ENCODE measurements at regions not wholly inside any gene's neighbourhood (a gene's known extent, or its start where the extent isn't known, plus 50 kb on each side); places are given as distances from the start of the nearest gene placed in this dataset.
"Not testable (repeated sequence)": the region's sequence is repeated elsewhere in the genome, so short reads cannot be mapped to it uniquely, and the experiment has no call there.

DNA sequence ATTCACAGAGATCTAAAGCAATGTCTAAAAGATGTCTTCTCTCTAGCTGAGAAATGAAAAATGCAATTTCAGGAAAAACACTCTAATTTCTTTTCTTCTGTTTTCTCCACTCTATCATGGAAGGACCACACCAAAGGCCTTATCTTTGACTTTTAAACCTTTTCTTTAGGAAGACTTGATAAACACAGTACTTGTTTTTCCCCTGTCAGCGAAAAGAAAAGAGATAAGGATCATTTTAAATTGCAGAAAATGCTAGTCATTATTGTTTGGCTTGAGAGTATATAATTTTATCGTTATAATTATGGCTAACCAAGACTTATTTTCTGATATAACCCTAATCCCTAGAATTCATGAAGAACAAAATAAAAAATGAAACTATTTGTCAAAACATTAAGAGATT lies 462.4 kb upstream of the API5 start:
- H3K9me3 Mint-ChIP-seq = peaks cover 7% of the 10 kb centered on the region
- CTCF ChIA-PET = no interaction called here
- intact Hi-C loops (cut with micrococcal nuclease) = no loop called here
- no peaks in the 10 kb centered on the region for H3K4me1 Mint-ChIP-seq
- no peaks in the 10 kb centered on the region for H3K27me3 Mint-ChIP-seq
- no peak overlapping the region for H3K27ac Mint-ChIP-seq
- POLR2A ChIA-PET = no interaction called here
- TF ChIP-seq, protein P1, sequence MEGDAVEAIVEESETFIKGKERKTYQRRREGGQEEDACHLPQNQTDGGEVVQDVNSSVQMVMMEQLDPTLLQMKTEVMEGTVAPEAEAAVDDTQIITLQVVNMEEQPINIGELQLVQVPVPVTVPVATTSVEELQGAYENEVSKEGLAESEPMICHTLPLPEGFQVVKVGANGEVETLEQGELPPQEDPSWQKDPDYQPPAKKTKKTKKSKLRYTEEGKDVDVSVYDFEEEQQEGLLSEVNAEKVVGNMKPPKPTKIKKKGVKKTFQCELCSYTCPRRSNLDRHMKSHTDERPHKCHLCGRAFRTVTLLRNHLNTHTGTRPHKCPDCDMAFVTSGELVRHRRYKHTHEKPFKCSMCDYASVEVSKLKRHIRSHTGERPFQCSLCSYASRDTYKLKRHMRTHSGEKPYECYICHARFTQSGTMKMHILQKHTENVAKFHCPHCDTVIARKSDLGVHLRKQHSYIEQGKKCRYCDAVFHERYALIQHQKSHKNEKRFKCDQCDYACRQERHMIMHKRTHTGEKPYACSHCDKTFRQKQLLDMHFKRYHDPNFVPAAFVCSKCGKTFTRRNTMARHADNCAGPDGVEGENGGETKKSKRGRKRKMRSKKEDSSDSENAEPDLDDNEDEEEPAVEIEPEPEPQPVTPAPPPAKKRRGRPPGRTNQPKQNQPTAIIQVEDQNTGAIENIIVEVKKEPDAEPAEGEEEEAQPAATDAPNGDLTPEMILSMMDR (IDR thresholded peaks at IDR 0.05) = no peak
- ATAC-seq (ENCODE audit: low read depth) = no peak
- no peak overlapping the region for H3K4me3 Mint-ChIP-seq
- no peak for DNase-seq
- no peaks in the 10 kb centered on the region for H3K36me3 Mint-ChIP-seq (ENCODE audit: low read depth)

DNA sequence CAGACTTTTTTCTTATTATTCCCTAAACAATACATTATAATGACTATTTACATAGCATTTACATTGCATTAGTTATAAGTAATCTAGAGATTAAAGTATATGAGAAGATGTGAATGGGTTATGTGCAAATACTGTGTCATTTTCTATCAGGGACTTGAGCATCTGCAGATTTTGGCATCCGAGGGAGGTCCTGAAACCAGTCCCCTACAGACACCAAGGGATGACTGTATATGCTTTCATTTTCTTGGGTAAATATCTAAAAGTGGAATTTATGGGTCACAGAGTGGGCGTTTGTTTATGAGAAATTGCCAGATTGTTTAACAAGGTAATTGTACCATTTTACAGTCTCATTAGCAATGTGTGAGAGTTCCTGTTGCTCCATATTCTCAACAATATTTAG lies 454.5 kb upstream of the API5 start:
- DNase-seq (no peak), ATAC-seq (ENCODE audit: low read depth) (no peak)
- intact Hi-C loops (cut with micrococcal nuclease) = no loop called here
- Mint-ChIP-seq H3K36me3 (ENCODE audit: low read depth) (no peaks in the 10 kb centered on the region), H3K9me3 (peaks cover 13% of the 10 kb centered on the region), H3K27me3 (no peaks in the 10 kb centered on the region), H3K4me3 (no peak overlapping the region), H3K4me1 (no peaks in the 10 kb centered on the region), H3K27ac (no peak overlapping the region)
- CTCF ChIA-PET = no interaction called here
- TF ChIP-seq, protein P1 (IDR thresholded peaks at IDR 0.05) = no peak
- POLR2A ChIA-PET = no interaction called here

DNA sequence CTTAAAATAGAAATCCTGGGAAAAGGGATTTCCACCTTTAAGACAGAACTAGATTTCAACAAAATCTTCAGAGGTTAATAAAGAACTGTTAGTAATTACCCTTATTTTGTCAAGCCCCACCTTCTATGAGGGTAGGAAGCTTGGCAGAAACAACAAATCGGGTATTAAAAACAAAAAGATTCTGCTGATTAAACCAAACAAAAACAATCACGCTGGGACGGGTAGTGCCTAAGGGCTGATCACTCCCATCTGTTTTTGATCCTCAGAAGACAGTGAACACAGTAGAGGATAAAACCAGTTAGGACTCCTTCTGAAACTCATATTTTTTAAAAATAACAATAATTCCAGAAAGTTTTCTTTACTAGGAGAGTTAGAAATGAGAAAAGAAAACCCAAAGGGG lies 441.3 kb upstream of the API5 start:
- no peak for DNase-seq
- ATAC-seq (ENCODE audit: low read depth) = no peak
- Mint-ChIP-seq H3K4me1 (no peaks in the 10 kb centered on the region), H3K36me3 (ENCODE audit: low read depth) (no peaks in the 10 kb centered on the region), H3K4me3 (no peak overlapping the region), H3K9me3 (peaks cover 4% of the 10 kb centered on the region), H3K27me3 (no peaks in the 10 kb centered on the region), H3K27ac (no peak overlapping the region)
- CTCF ChIA-PET = no interaction called here
- intact Hi-C loops (cut with micrococcal nuclease) = no loop called here
- TF ChIP-seq, protein P1 (IDR thresholded peaks at IDR 0.05) = no peak
- POLR2A ChIA-PET = no interaction called here

DNA sequence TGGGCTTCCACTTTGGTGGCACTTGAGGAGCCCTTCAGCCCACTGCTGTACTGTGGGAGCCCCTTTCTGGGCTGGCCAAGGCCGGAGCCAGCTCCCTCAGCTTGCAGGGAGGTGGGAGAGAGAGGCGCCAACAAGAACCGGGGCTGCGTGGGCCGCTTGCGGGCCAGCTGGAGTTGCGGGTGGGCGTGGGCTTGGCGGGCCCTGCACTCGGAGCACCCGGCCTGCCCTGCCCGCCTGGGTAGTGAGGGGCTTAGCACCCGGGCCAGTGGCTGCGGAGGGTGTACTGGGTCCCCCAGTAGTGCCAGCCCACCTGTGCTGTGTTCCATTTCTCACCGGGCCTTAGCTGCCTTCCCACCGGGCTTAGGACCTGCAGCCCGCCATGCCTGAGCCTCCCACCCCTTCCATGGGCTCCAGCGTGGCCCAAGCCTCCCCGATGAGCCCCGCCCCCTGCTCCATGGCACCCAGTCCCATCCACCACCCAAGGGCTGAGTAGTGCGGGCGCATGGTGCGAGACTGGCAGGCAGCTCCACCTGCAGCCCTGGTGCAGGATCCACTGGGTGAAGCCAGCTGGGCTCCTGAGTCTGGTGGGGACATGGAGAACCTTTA lies 437.9 kb upstream of the API5 start:
- H3K27ac Mint-ChIP-seq; H3K4me1 Mint-ChIP-seq; H3K27me3 Mint-ChIP-seq; POLR2A ChIA-PET; H3K9me3 Mint-ChIP-seq; H3K36me3 Mint-ChIP-seq (ENCODE audit: low read depth); CTCF ChIA-PET; ATAC-seq (ENCODE audit: low read depth); DNase-seq; intact Hi-C loops (cut with micrococcal nuclease); H3K4me3 Mint-ChIP-seq: not testable (repeated sequence)

DNA sequence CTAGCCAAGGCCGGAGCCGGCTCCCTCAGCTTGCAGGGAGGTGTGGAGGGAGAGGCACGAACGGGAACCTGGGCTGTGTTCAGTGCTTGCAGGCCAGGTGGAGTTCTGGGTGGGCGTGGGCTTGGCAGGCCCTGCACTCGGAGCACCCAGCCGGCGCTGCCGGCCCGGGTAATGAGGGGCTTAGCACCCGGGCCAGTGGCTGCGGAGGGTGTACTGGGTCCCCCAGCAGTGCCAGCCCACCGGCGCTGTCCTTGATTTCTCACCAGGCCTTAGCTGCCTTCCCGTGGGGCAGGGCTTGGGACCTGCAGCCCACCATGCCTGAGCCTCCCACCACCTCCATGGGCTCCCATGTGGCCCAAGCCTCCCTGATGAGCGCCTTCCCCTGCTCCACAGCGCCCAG lies 430.5 kb upstream of the API5 start:
- H3K36me3 Mint-ChIP-seq (ENCODE audit: low read depth); intact Hi-C loops (cut with micrococcal nuclease); H3K27me3 Mint-ChIP-seq; POLR2A ChIA-PET; ATAC-seq (ENCODE audit: low read depth); DNase-seq; H3K4me3 Mint-ChIP-seq; CTCF ChIA-PET; H3K9me3 Mint-ChIP-seq; H3K27ac Mint-ChIP-seq; H3K4me1 Mint-ChIP-seq: not testable (repeated sequence)

DNA sequence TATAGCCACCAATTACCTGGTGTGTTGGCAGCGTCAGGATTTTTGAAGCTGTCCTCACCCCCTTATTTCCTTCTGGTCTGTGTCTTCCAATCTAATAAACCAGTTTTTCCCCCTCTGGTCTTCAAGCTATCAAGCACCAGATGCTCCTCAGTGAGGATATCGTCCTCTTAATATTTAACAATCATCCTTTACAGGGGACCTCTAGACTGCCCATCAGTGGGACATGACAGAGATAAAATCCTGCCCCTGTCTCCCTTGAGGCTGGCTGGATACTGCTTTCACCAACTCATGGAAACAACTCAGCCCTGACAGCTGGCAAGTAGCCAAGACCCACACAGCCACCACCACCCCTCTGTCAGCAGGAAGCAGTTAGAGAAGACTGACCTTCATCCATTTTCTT lies 421.0 kb upstream of the API5 start:
- Mint-ChIP-seq H3K4me3 (no peak overlapping the region), H3K4me1 (no peaks in the 10 kb centered on the region), H3K27ac (no peak overlapping the region), H3K36me3 (ENCODE audit: low read depth) (no peaks in the 10 kb centered on the region), H3K27me3 (no peaks in the 10 kb centered on the region), H3K9me3 (peaks cover 8% of the 10 kb centered on the region)
- CTCF ChIA-PET = no interaction called here
- TF ChIP-seq, protein P1 (IDR thresholded peaks at IDR 0.05) = no peak
- POLR2A ChIA-PET = no interaction called here
- no peak for DNase-seq
- intact Hi-C loops (cut with micrococcal nuclease) = no loop called here
- no peak for ATAC-seq (ENCODE audit: low read depth)

All from activated B cell treated with CpG ODN at 0.5 μM for 24 hours (primary cell).